HG02798 (cell line): ENCODE measurements at regions not wholly inside any gene's neighbourhood (a gene's known extent, or its start where the extent isn't known, plus 50 kb on each side); places are given as distances from the start of the nearest gene placed in this dataset.
"Not testable (repeated sequence)": the region's sequence is repeated elsewhere in the genome, so short reads cannot be mapped to it uniquely, and the experiment has no call there.

Source experiments
- ATAC-seq: cut with Tn5 transposase; IDR thresholded peaks from one replicate; pipeline ENCODE4 v1.9.1; 2021; ENCODE audit warnings: mild to moderate bottlenecking; ENCODE audit not compliant: unreplicated experiment, poor library complexity

GRCh38 chr12:22115711-22116110 is 69.7 kb downstream of the CMAS start:
- no peak for ATAC-seq

GRCh38 chr12:22116376-22116775 is 70.4 kb downstream of the CMAS start:
- ATAC-seq = no peak

- ATAC-seq = no peak
Observed at GRCh38 chr12:22117563-22118237, 71.7 kb downstream of the CMAS start.

GRCh38 chr12:22118238-22118790 is 72.3 kb downstream of the CMAS start:
- no peak for ATAC-seq

GRCh38 chr12:22121224-22121623 is 75.2 kb downstream of the CMAS start:
- peak; percentile 78 for ATAC-seq

- ATAC-seq = no peak
Observed at GRCh38 chr12:22122359-22122758, 76.3 kb downstream of the CMAS start.

- ATAC-seq = no peak
Observed at GRCh38 chr12:22124987-22125386, 79.0 kb downstream of the CMAS start.

GRCh38 chr12:22126101-22126500 is 80.1 kb downstream of the CMAS start:
- ATAC-seq = not testable (repeated sequence)

- ATAC-seq = no peak
Observed at GRCh38 chr12:22126758-22127157, 80.7 kb downstream of the CMAS start.

GRCh38 chr12:22130671-22131070 is 84.7 kb downstream of the CMAS start:
- no peak for ATAC-seq

- ATAC-seq = not testable (repeated sequence)
Observed at GRCh38 chr12:22136604-22137117, 90.6 kb downstream of the CMAS start.
